Lower leg skin (tissue), 4 donors: ENCODE measurements at regions not wholly inside any gene's neighbourhood (a gene's known extent, or its start where the extent isn't known, plus 50 kb on each side); places are given as distances from the start of the nearest gene placed in this dataset.

ENCODE experiments used
- DNase-seq, 2 donors: peaks; one replicate each; pipeline ENCODE4 v3.0.0-alpha.2; 2019; ENCODE audit warnings: low spot score in 2 of 2
- H3K4me3 ChIP-seq: fragments of 200-600 bp; sonication (generic); 2 replicates; pipeline ENCODE4 v1.5.1; 2017; ENCODE audit warnings: mild to moderate bottlenecking, low read depth; ENCODE audit not compliant: poor library complexity, severe bottlenecking
- POLR2A ChIP-seq, 2 donors: fragments of 450-650 bp; IDR thresholded peaks; one replicate each; pipeline ENCODE4 v1.6.1; 2016 to 2017; ENCODE audit warnings: antibody characterized with exemption in 2 of 2, mild to moderate bottlenecking in 1 of 2, moderate library complexity in 1 of 2
- WGBS, 2 donors: methylation state at CpG; one replicate each; pipeline ENCODE4 v1.1.5; 2018; 5-methylcytosine and 5-hydroxymethylcytosine counted together
- intact Hi-C: fragments of 100-400 bp; cut with DNase I; formaldehyde crosslinking; loops from one replicate; pipeline ENCODE4 v1.15.0; 2023; ENCODE audit warnings: low total_unique reads
- TF ChIP-seq, protein P1 (sequence below), 3 donors: fragments of 450-650 bp; IDR thresholded peaks; one replicate each; pipeline ENCODE4 v1.5.1; 2016; ENCODE audit warnings: antibody characterized with exemption in 3 of 3, mild to moderate bottlenecking in 3 of 3, moderate library complexity in 2 of 3

DNA sequence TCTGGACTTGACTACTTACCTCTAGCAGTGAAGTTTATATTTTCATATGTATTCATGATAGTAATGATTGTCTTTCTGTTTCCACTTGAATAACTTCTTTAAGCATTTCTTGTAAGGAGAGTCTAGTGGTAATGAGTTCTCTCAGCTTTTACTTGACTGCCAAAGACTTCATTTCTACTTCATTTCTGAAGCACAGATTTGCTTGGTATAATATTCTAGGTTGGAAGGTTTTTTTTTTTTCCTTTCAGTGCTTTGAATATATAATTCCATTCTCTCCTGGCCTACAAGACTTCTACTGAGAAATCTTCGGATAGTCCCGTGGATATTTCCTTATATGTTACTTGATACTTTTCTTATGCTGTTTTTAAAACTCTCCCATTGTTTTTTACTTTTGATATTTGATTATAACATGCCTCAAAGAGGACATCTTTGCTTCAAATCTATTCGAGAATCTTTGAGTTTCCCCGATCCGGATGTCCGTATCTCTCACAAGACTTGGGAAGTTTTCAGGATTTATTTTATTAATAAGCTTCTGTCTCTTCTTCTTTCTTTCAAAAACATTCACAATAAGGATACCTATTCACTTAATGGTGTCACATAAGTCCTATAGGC, 1560.0 kb downstream of the PCDH9 start:
- intact Hi-C loops = no loop called here
- 93 to 94% methylated on average over 6 of the region's 6 CpGs for WGBS, 2 donors
- DNase-seq = no peak
- TF ChIP-seq, protein P1, sequence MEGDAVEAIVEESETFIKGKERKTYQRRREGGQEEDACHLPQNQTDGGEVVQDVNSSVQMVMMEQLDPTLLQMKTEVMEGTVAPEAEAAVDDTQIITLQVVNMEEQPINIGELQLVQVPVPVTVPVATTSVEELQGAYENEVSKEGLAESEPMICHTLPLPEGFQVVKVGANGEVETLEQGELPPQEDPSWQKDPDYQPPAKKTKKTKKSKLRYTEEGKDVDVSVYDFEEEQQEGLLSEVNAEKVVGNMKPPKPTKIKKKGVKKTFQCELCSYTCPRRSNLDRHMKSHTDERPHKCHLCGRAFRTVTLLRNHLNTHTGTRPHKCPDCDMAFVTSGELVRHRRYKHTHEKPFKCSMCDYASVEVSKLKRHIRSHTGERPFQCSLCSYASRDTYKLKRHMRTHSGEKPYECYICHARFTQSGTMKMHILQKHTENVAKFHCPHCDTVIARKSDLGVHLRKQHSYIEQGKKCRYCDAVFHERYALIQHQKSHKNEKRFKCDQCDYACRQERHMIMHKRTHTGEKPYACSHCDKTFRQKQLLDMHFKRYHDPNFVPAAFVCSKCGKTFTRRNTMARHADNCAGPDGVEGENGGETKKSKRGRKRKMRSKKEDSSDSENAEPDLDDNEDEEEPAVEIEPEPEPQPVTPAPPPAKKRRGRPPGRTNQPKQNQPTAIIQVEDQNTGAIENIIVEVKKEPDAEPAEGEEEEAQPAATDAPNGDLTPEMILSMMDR (IDR thresholded peaks at IDR 0.05) = no peak
- TF ChIP-seq POLR2A (IDR thresholded peaks at IDR 0.05) = no peak
- no peak overlapping the region for H3K4me3 ChIP-seq

DNA sequence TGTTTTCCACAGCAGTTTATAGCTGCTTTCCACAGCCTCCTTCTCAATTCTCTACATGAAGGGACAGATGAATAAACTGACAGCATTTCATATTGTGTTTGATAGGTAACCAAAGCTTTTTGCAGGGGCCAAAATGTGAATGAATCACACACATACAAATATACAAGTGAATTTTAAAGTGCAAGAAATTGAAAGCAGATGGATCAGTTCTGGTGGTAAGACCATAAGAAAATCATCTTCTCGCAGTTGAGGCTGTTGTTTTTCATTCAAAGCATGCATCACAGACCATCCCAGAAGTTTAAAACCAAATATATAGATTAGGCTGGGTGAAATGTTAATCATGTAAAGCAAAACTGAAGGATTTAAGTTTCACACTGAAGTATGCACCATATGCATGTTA, 1569.4 kb downstream of the PCDH9 start:
- intact Hi-C loops = no loop called here
- H3K4me3 ChIP-seq = no peak overlapping the region
- 82 to 86% methylated on average over 1 of the region's 1 CpG for WGBS, 2 donors
- no peak for DNase-seq
- no peak for TF ChIP-seq POLR2A (IDR thresholded peaks at IDR 0.05)
- TF ChIP-seq, protein P1 (IDR thresholded peaks at IDR 0.05) = no peak

DNA sequence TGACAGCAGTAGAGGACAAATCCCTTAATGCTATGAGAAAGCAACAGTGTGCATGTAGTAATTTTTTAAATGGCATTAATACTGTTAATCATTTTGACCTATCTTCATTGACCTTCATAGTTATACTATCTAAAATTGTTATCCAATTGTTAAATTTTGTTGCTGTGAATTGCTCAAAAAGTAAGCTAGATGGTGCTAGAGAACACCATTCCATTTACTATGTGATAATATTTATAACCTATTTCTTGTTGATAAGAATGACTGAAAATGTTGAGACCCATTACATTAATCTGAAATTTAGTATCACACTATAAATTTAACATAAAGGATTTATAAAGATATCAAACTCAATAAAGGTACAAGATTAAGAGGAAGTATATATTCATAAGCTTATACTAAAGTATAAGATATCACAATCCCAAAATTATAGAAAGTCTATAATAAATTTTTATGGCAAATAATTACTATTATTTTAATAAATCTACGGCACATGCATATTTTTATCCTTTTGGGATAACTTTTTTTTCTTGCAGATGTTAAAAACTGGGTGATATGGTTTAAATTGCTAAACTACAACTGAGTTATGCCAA, 1573.3 kb downstream of the PCDH9 start:
- 57 to 65% methylated on average over 1 of the region's 1 CpG for WGBS, 2 donors
- no peak for DNase-seq
- intact Hi-C loops = no loop called here
- no peak for TF ChIP-seq POLR2A (IDR thresholded peaks at IDR 0.05)
- TF ChIP-seq, protein P1 (IDR thresholded peaks at IDR 0.05) = no peak
- H3K4me3 ChIP-seq = no peak overlapping the region

DNA sequence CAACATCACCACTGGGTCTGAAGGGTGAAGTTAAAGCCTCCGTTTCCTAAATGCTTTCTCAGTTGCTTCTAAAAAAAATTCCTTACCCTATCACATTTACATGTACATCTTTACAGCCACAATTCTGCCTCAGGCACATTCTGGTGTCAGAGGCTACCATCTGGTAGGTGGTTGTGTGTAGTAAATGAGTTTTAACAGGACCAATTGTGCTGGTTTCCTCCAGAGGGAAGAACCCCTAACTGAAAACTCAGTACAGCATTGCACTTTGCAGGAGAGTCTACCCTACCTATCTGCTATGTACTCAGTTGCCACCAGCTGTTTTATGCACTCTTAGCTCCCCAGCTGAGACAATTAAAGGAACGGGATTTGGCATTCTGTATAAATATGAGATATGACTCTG, 1576.5 kb downstream of the PCDH9 start:
- no peak for DNase-seq
- TF ChIP-seq, protein P1 (IDR thresholded peaks at IDR 0.05) = no peak
- TF ChIP-seq POLR2A (IDR thresholded peaks at IDR 0.05) = no peak
- intact Hi-C loops = no loop called here
- WGBS, 2 donors = 30 to 35% methylated on average over 2 of the region's 2 CpGs
- no peak overlapping the region for H3K4me3 ChIP-seq

DNA sequence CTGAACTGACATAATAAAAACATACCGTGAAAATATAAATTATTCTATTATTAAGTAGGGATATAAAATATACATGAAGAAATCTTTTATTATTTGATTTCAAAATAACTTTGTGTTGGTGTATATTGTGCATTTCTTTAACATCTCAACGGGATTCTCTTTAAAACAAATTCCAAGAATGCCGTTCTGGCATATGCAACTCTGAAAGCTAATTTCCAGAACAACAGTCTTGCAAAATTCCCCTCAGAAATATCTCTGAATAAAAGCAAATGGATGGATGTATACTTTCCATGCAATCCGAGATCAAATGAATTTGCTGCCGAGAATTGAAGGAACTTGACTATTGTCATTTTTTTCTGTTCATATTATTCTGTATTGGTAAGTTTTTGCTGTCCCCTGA, 1579.8 kb downstream of the PCDH9 start:
- DNase-seq = no peak
- TF ChIP-seq, protein P1 (IDR thresholded peaks at IDR 0.05) = no peak
- TF ChIP-seq POLR2A (IDR thresholded peaks at IDR 0.05) = no peak
- WGBS, 2 donors = 79% methylated on average over 5 of the region's 5 CpGs
- intact Hi-C loops = no loop called here
- no peak overlapping the region for H3K4me3 ChIP-seq

DNA sequence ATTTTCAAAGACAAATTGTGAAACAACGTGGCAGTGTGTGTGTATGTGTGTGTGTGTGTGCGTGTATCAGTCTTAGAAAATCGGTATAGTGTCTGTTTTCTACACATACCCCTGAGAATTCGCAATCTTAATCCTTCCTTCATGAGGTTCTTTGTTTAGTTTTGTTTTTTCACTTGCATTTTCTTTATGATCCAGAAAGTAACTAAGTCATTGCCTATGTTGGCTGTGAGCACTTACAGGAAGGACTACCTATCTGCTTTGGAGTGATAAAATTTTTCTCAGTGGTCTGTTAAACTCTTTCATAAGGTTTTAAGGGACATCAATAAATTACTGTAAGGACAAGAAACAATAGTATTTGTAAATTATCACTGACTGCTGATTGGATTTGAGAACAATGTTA, 1587.1 kb downstream of the PCDH9 start:
- TF ChIP-seq, protein P1 (IDR thresholded peaks at IDR 0.05) = no peak
- TF ChIP-seq POLR2A (IDR thresholded peaks at IDR 0.05) = no peak
- DNase-seq = no peak
- H3K4me3 ChIP-seq = no peak overlapping the region
- intact Hi-C loops = no loop called here
- whole genome bisulfite sequencing, 2 donors = 76% methylated on average over 4 of the region's 4 CpGs
